ENCODE measurements at regions not wholly inside any gene's neighbourhood (a gene's known extent, or its start where the extent isn't known, plus 50 kb on each side); places are given as distances from the start of the nearest gene placed in this dataset.
"Not testable (repeated sequence)": the region's sequence is repeated elsewhere in the genome, so short reads cannot be mapped to it uniquely, and the experiment has no call there.

DNA sequence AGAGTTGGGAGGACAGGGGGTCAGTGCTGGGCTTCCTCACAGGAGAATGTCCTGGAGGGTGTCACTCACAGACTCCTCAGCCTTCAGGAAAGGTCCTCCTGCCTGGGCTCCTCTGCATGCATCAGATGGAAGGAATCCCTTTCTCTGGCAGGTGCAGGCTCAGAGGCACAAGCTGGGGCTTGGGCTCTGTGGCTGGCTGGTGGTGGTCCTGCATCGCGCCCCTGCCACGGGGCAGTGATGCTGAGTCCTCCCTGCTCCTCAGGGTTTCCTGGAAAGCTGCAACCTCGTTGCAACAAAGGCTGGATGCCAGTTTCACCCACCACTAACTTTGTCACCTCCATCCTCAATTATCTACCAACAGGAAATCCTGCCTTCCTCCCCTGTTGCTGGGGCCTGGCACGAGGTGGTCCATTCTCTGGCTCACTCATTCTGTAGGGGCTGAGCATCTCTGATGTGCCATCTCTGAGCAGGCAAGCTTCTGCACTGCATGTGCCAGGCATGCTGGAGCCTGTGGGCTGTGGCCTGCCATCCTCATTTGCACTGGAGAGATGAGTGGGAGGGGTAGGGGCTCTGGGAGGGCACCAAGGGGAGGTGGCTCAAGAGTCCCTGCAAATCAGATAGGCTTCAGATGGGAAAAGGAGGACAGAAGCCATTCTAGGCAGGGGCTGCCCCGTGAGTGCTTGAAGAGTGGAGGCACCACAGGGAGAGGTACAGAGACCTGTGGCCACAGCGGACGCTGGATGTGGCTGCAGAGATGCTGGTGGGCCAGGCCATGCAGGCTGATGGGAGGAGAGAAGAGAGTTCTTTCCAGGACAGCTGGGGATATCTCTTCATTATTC is 272.6 kb upstream of the HS6ST1 start:
- DNase-seq: no peak

- DNase-seq: no peak
These were observed 273.5 kb upstream of the HS6ST1 start for GRCh38 chr2:128591861-128592822.

- DNase-seq: no peak
These were observed 274.8 kb upstream of the HS6ST1 start for GRCh38 chr2:128593518-128593878.

DNA sequence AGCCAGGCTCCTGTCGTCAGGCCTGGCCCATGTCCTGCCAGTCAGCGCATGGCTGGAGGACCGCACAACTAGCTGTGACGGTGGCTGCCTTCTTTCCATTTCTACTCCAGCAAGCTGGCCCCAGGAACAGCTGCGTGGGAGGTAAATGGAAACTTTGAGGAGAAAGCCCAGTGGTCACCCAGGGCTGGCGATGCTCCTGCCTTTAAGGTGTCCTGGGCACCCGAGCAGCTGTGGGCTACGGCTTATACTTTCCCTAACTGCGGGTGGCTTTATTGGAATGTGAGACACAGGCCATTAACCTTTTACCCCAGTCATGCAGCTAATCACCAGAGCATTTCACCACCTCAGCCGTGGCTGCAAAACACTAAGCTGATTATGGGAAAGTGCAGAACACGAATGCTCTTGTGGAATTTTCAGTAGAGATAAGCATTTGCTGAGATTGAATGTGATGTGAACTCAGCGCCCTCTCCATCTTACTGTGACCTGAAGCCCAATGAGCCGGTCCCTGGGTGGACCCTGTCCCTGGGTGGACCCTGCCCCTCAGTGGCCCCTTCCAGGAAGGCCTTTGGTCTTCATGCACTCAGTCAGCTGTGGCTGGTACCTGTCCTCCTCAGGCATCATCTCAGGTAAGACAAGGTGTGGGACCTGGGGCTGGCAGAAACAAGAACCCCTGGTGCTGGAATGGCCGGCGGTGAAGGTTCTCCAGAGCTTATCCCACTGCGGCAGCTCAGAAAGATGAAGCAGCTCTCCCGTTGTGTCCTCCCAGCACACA is 275.4 kb upstream of the HS6ST1 start:
- no peak for DNase-seq

DNA sequence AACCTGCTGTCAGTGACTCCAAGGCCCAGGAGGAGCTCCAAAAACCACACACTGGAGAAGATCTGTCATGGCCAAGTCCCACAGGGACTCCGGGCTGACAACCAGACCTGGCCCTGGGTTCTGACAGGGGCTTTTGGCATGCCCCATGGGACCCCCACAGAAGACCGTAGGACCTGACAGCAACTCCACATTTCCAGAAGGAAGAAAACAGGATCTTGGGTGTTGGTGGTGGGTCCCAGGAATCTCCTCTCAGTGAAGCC is 275.9 kb upstream of the HS6ST1 start:
- no peak for DNase-seq

DNA sequence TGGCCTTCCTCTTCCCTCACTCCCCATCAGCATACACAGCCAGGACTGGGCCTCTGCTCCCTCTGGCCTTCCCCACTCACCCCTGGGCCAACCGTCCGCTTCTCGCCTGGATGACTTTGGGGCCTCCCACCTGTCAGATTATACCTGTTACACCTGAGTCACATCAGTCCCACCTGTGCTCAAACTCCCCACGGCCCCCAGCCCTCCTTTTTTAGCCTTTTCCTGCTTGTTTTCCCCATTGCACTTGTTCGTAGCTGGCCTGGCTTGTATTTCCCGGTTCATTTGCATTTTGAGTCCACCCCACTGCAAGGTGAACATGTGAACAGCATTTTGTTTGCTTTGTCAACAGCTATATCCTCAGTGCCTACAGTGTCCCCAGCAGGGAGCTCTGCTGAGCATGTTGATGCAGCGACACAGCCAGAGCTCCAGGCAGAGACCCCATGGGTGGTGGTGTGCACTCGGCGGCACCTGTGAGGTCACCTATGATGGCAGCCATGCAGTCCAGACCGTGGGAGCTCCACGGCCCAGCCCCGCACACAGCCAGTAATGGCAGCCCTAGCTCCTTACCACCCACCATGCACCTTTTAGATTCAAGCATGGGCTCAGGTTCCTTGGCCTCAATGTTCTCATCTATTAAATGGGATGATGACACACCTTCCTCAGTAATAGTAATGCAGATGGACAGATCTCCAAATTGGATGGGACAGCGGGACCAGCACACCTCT is 276.4 kb upstream of the HS6ST1 start:
- DNase-seq: no peak

GRCh38 chr2:128595763-128596395 is 277.2 kb upstream of the HS6ST1 start:
- DNase-seq: no peak

DNA sequence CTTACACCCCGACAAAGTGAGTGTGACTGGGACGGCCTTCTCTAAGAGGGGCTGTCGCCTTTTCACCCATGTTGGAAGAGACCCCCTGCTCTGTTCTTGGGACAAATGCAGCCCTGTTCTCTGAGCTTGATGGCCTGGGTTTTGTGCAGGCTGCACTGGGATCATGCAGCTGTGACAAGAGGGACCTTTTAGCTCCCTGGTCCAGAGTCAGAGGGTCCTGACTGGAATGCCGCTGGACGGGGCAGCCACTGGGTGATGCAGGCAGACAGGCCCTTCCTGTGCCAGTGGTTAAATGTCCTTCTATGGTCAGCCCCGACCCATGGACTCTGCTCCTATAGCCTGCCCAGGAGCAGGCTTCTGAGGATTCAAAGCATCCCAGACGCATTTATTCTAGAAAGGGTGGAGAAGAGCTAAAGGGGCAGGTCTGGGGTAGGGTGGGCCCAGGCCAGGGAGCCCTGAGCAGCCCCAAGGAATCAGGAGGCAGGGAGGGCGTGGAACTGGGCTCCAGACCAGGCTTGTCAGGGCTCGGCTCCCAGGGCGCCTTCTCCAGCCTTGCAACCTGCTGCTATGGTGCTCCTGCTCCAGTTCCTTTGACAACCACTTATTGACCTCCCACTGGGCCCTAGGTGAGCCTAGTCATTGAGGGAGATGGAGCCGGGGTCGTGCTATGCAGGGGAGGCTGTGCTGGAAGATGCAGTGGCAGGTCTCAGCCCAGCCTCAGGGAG is 277.9 kb upstream of the HS6ST1 start:
- DNase-seq: no peak

- DNase-seq: no peak
These were observed 278.6 kb upstream of the HS6ST1 start for GRCh38 chr2:128597121-128597762.

- DNase-seq: not testable (repeated sequence)
These were observed 279.6 kb upstream of the HS6ST1 start for GRCh38 chr2:128598260-128598659.

GRCh38 chr2:128598862-128599441 is 280.3 kb upstream of the HS6ST1 start:
- DNase-seq: no peak

DNA sequence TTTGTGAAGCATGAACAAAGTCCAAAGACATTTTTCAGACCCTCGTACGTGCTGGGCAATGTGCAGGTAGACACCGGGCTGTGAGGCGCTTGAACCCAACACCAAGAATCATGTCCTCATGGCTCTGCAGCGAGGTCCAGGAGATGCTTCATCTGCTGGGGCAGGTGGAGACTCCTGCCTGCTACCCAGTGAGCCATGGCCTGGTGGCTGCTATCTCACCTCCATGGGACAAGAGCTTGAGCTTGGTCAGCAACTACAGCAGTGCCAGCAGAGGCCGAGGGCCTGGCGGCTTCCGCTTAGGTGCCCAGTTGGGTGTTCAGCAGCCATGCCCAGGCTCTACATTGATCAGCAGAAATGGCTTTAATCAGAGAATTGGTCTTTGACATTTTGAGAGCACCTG is 281.0 kb upstream of the HS6ST1 start:
- no peak for DNase-seq

- no peak for DNase-seq
These were observed 282.1 kb upstream of the HS6ST1 start for GRCh38 chr2:128600581-128601297.

GRCh38 chr2:128601298-128602037 is 282.8 kb upstream of the HS6ST1 start:
- DNase-seq: no peak

DNA sequence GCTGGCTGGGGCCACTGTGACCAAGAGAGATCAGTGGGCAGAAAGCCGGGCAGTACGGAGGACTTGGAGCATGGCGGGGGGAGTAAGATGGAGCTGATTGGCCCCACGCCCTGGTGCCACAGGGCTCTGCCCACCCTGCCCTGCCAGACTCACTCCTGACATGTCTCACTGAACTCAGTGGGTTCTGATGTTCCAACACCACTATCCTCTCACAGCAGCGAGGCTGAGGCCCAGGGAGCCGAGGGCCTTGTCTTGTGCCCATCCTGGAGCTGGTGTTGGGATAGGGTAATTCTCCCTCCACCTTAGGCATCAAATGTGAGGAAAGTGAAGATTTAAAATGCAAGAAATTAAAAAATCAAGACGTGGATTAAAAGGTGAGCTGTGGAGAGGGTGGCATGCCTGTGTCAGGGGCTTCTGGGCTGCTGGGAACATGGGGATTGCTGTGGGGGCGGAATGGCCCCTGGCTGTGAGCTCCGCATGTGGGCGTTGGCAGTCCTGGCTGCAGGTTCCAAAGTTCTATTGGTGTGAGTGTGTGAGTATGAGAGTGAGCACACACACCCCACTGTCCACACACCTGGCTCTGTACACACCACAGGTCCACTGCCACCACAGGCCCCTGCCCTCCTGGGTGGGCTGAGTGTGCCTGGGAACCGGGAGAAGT is 283.5 kb upstream of the HS6ST1 start:
- DNase-seq: no peak

DNA sequence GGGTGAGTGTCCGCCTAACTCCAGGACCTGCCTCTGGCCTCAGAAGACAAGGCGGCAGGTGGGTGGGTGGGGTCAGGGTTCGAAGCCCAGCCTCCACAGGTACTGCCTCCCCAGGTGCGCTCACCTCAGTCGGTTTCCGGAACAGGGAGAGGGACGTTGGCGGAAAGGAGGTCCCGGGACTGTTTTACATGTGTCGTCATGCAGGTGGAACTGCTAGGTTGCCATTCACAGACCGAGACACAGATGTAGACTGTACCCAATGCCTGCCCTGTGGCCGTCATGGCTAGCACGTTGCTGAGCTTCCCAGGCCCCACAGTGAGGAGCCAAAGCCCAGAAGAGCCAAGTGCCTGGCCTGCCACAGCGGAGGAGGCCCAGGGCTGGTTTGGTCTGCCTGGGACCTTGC is 284.0 kb upstream of the HS6ST1 start:
- DNase-seq: no peak

- DNase-seq: no peak
These were observed 284.8 kb upstream of the HS6ST1 start for GRCh38 chr2:128603411-128603924.

DNA sequence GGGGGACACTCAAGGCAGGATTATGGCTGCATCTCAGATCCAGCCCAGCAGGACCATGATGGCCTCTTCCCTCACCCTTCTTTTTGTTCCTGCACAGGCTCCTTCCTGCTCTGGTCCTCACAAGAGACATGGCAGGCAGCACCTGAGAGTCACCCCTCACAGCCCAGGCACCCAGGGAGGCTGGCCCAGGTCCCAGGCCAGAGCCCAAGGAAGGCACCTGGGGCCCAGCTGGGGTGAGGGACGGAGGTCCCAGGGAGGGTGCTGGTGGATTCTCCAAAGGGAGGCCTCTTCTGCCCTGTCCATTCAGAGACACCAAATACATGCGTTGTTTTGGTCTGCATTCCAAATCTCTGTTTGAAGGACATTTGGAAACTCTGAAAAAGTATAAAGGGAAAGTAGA is 285.4 kb upstream of the HS6ST1 start:
- no peak for DNase-seq

Data from CD4-positive, alpha-beta T cell treated with Interleukin-15 for 1 hour (primary cell).